OCI-LY7 (cell line): ENCODE measurements at regions not wholly inside any gene's neighbourhood (a gene's known extent, or its start where the extent isn't known, plus 50 kb on each side); places are given as distances from the start of the nearest gene placed in this dataset.

Experiments used
- BruUV-seq: library from RNA; stranded (reverse); fragments of 400-500 nt; replicated peaks from 2 replicates; lab custom pipeline; 2021; lab: Mats Ljungman, UMichigan
- CTCF ChIA-PET: fragments of 300-600 bp; sonication (Branson Sonifier 250); formaldehyde crosslinking; loops from one replicate; lab custom pipeline; 2022; ENCODE audit warnings: antibody characterized with exemption; ENCODE audit not compliant: unreplicated experiment; lab: Charles Lee
- POLR2A ChIA-PET: fragments of 300-600 bp; sonication (Branson Sonifier 250); formaldehyde crosslinking; loops from one replicate; lab custom pipeline; 2022; ENCODE audit warnings: antibody characterized with exemption; lab: Charles Lee
- DNase-seq: peaks from one replicate; pipeline ENCODE4 v3.0.0-alpha.2; 2015; ENCODE audit warnings: low spot score
- H2AFZ ChIP-seq: fragments of 200-600 bp; sonication (generic), shearing (Covaris generic); 2 replicates; pipeline ENCODE4 v1.6.1; 2014; ENCODE audit warnings: mild to moderate bottlenecking, antibody characterized with exemption, low read length, moderate library complexity
- H3K27ac ChIP-seq: fragments of 200-600 bp; sonication (generic); 2 replicates; pipeline ENCODE4 v1.5.1; 2014; ENCODE audit warnings: mixed run types, low read depth, mild to moderate bottlenecking, moderate library complexity, low read length, inconsistent platforms; ENCODE audit not compliant: poor library complexity, severe bottlenecking
- H3K36me3 ChIP-seq: fragments of 200-600 bp; sonication (generic); 2 replicates; pipeline ENCODE4 v1.6.1; 2014; ENCODE audit warnings: mild to moderate bottlenecking, antibody characterized with exemption, low read length, moderate library complexity, mixed read lengths; ENCODE audit not compliant: insufficient read depth
- H3K4me1 ChIP-seq: fragments of 200-600 bp; sonication (generic); 2 replicates; pipeline ENCODE4 v1.5.1; 2014; ENCODE audit warnings: mild to moderate bottlenecking, low read length; ENCODE audit not compliant: insufficient read depth, poor library complexity, severe bottlenecking
- H3K4me2 ChIP-seq: fragments of 200-600 bp; sonication (generic); 2 replicates; pipeline ENCODE4 v1.6.1; 2014; ENCODE audit warnings: mild to moderate bottlenecking, low read length
- H3K4me3 ChIP-seq: fragments of 200-600 bp; sonication (generic); 2 replicates; pipeline ENCODE4 v1.5.1; 2014; ENCODE audit warnings: mild to moderate bottlenecking, low read depth, low read length; ENCODE audit not compliant: poor library complexity, severe bottlenecking
- H3K79me2 ChIP-seq: fragments of 200-600 bp; sonication (generic); 2 replicates; pipeline ENCODE4 v1.6.1; 2016; ENCODE audit warnings: low read depth, mild to moderate bottlenecking, low read length, moderate library complexity, mixed read lengths; ENCODE audit not compliant: insufficient read depth
- H3K9me2 ChIP-seq: fragments of 200-600 bp; sonication (generic); 2 replicates; pipeline ENCODE4 v1.6.1; 2016; ENCODE audit warnings: mild to moderate bottlenecking, low read length, mixed read lengths; ENCODE audit not compliant: insufficient read depth
- H3K9me3 ChIP-seq: fragments of 200-600 bp; sonication (generic); 2 replicates; pipeline ENCODE4 v1.6.1; 2014; ENCODE audit warnings: mild to moderate bottlenecking, mixed run types, low read length, mixed read lengths
- H4K20me1 ChIP-seq: fragments of 200-600 bp; sonication (generic); 2 replicates; pipeline ENCODE4 v1.6.1; 2014; ENCODE audit warnings: mild to moderate bottlenecking, antibody characterized with exemption, low read length, moderate library complexity, mixed read lengths; ENCODE audit not compliant: insufficient read depth
- EZH2phosphoT487 ChIP-seq: fragments of 200-600 bp; sonication (generic); IDR thresholded peaks from 2 replicates; pipeline ENCODE4 v1.6.1; 2018; ENCODE audit warnings: low read depth, borderline replicate concordance, mild to moderate bottlenecking, mixed run types, antibody characterized with exemption, low read length, moderate library complexity, mixed read lengths
- intact Hi-C: fragments of 100-400 bp; cut with micrococcal nuclease; formaldehyde crosslinking; loops from one replicate; pipeline ENCODE4 v1.10.0; 2022; ENCODE audit not compliant: unreplicated experiment
- TF ChIP-seq, protein P1 (sequence below): fragments of 200-600 bp; sonication (generic); conservative IDR thresholded peaks from 2 replicates; pipeline ENCODE4 v1.5.1; 2014; ENCODE audit warnings: mild to moderate bottlenecking, antibody characterized with exemption, low read length, moderate library complexity, mixed read lengths

DNA sequence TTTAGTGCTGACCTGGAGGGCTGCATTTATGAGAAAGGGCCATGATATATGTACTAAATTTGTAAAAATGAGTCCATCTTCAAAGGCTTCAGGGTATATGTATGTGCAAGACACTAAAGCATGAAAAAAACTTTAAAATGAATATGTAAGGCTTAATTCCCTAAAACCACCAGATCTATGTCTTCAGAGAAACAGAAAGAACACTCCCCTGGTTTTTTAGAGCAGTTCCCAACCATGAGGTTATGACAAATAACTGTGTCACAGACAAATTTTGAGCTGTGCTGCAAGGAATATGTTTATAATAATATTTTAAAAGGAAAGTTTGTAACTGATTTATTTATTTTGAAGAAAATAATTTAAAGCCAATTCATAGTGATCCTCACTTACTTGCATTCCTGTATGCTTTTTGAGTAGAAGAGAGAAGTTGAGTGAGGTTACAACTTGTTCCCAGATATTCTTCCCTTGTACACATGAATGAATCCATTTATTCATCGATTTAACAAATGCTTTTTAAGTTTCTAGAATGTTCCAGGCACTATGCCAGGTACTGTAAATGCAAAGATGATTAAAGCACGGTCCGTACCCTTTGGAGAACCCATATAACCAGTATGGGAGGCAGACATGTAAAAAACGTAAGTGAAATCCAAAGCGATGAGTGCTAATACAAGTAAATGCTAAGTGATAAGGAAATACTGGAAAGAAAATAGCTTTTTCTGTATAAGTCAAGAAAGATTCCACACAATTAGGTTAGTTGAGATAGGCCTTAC is 295.2 kb upstream of the DIAPH2 start:
- no peaks in the 10 kb centered on the region for H3K36me3 ChIP-seq
- ChIA-PET CTCF (no interaction called here), POLR2A (no interaction called here)
- BruUV-seq: no TSS peak
- H3K27ac ChIP-seq: no peak overlapping the region
- H3K9me2 ChIP-seq: no peaks in the 10 kb centered on the region
- H3K4me1 ChIP-seq: no peaks in the 10 kb centered on the region
- H4K20me1 ChIP-seq: no peaks in the 10 kb centered on the region
- no peaks in the 10 kb centered on the region for H3K9me3 ChIP-seq
- DNase-seq: no peak
- H3K4me3 ChIP-seq: no peak overlapping the region
- no peak overlapping the region for H3K4me2 ChIP-seq
- TF ChIP-seq, protein P1, sequence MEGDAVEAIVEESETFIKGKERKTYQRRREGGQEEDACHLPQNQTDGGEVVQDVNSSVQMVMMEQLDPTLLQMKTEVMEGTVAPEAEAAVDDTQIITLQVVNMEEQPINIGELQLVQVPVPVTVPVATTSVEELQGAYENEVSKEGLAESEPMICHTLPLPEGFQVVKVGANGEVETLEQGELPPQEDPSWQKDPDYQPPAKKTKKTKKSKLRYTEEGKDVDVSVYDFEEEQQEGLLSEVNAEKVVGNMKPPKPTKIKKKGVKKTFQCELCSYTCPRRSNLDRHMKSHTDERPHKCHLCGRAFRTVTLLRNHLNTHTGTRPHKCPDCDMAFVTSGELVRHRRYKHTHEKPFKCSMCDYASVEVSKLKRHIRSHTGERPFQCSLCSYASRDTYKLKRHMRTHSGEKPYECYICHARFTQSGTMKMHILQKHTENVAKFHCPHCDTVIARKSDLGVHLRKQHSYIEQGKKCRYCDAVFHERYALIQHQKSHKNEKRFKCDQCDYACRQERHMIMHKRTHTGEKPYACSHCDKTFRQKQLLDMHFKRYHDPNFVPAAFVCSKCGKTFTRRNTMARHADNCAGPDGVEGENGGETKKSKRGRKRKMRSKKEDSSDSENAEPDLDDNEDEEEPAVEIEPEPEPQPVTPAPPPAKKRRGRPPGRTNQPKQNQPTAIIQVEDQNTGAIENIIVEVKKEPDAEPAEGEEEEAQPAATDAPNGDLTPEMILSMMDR: no peak
- no peak for TF ChIP-seq EZH2phosphoT487
- no peak overlapping the region for H2AFZ ChIP-seq
- H3K79me2 ChIP-seq: no peaks in the 10 kb centered on the region
- intact Hi-C loops: no loop called here

GRCh38 chrX:96394598-96394997 is 290.0 kb upstream of the DIAPH2 start:
- Histone ChIP-seq H3K27ac (no peak overlapping the region), H4K20me1 (no peaks in the 10 kb centered on the region), H3K4me3 (no peak overlapping the region), H3K9me2 (no peaks in the 10 kb centered on the region), H3K4me1 (no peaks in the 10 kb centered on the region), H3K9me3 (no peaks in the 10 kb centered on the region), H3K79me2 (no peaks in the 10 kb centered on the region), H3K4me2 (no peak overlapping the region), H2AFZ (no peak overlapping the region), H3K36me3 (no peaks in the 10 kb centered on the region)
- TF ChIP-seq EZH2phosphoT487: no peak
- TF ChIP-seq, protein P1: no peak
- BruUV-seq: no TSS peak
- POLR2A ChIA-PET: no interaction called here
- CTCF ChIA-PET: no interaction called here
- DNase-seq: no peak
- intact Hi-C loops: no loop called here

DNA sequence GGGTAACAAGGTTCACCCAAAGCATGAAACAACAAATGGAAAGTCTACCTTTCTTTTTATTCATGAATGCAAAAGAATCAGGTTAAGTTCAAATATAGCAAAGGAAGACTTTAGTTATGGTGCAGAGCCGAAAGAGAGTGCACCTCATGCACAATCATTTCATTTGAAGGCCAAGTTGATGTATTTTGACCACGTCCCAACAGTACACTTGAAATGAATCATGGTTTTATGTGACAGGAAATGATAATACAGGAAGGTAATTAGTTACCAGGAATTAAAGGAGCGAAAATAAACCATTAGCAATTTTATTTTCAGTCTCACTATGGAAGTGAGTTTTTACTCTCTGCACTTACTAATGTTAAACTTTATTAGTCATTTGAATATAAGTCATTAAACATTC is 281.2 kb upstream of the DIAPH2 start:
- H2AFZ ChIP-seq: no peak overlapping the region
- H3K9me3 ChIP-seq: no peaks in the 10 kb centered on the region
- no peaks in the 10 kb centered on the region for H3K4me1 ChIP-seq
- H4K20me1 ChIP-seq: no peaks in the 10 kb centered on the region
- ChIA-PET POLR2A (interaction anchor here (0.8 to 0.9 kb wide), 2 partner anchors 12 to 16 kb away, joined by 3 read pairs; no protein-coding TSS in a partner anchor), CTCF (no interaction called here)
- H3K4me3 ChIP-seq: no peak overlapping the region
- intact Hi-C loops: no loop called here
- no peak for TF ChIP-seq EZH2phosphoT487
- TF ChIP-seq, protein P1: no peak
- H3K9me2 ChIP-seq: no peaks in the 10 kb centered on the region
- no peaks in the 10 kb centered on the region for H3K79me2 ChIP-seq
- BruUV-seq: no TSS peak
- H3K36me3 ChIP-seq: no peaks in the 10 kb centered on the region
- no peak overlapping the region for H3K4me2 ChIP-seq
- H3K27ac ChIP-seq: no peak overlapping the region
- no peak for DNase-seq
